GM12892 (cell line): ENCODE measurements at regions not wholly inside any gene's neighbourhood (a gene's known extent, or its start where the extent isn't known, plus 50 kb on each side); places are given as distances from the start of the nearest gene placed in this dataset.

Experiments
- DNase-seq: peaks from one replicate; pipeline ENCODE4 v3.0.0; 2011; ENCODE audit not compliant: insufficient read length
- FAIRE-seq: peaks from 2 replicates; lab custom pipeline; 2011; peaks lifted over from hg19 to GRCh38; lab: Jason Lieb, UNC
- POLR2A ChIP-seq: IDR thresholded peaks from 2 replicates; pipeline ENCODE4 v1.6.1; 2011; ENCODE audit warnings: low read depth, low read length, control low read depth
- POLR2AphosphoS5 ChIP-seq: IDR thresholded peaks from 2 replicates; pipeline ENCODE4 v1.6.1; 2011; ENCODE audit warnings: low read depth, low read length, control low read depth
- TAF1 ChIP-seq: IDR thresholded peaks from 2 replicates; pipeline ENCODE4 v1.6.1; 2011; ENCODE audit warnings: low read depth, mild to moderate bottlenecking, control low read depth, low read length, borderline replicate concordance

GRCh38 chr2:160721089-160722040 lies 227.8 kb upstream of the RBMS1 start:
- FAIRE-seq (no peak), DNase-seq (no peak)
- no peak for TF ChIP-seq TAF1
- no peak for TF ChIP-seq POLR2AphosphoS5
- TF ChIP-seq POLR2A = no peak

- TF ChIP-seq POLR2A (no peak), POLR2AphosphoS5 (no peak), TAF1 (no peak)
- FAIRE-seq (no peak), DNase-seq (no peak)
These were observed 232.4 kb upstream of the RBMS1 start for GRCh38 chr2:160726046-160726445.

GRCh38 chr2:160730296-160730995 lies 236.8 kb upstream of the RBMS1 start:
- FAIRE-seq = no peak
- no peak for DNase-seq
- no peak for TF ChIP-seq POLR2AphosphoS5
- no peak for TF ChIP-seq POLR2A
- no peak for TF ChIP-seq TAF1

GRCh38 chr2:160731415-160731814 lies 237.8 kb upstream of the RBMS1 start:
- FAIRE-seq (no peak), DNase-seq (no peak)
- TF ChIP-seq POLR2A = no peak
- TF ChIP-seq POLR2AphosphoS5 = no peak
- no peak for TF ChIP-seq TAF1

- FAIRE-seq = no peak
These were observed 238.2 kb upstream of the RBMS1 start for GRCh38 chr2:160731856-160732255.

GRCh38 chr2:160735696-160736095 lies 242.1 kb upstream of the RBMS1 start:
- TF ChIP-seq TAF1 (no peak), POLR2A (no peak), POLR2AphosphoS5 (no peak)
- no peak for FAIRE-seq
- DNase-seq = no peak

More at GRCh38 chr2:160731856-160732255, 238.2 kb upstream of the RBMS1 start:
- no peak for TF ChIP-seq POLR2A
- no peak for TF ChIP-seq POLR2AphosphoS5
- no peak for DNase-seq

GRCh38 chr2:160736148-160737028 lies 242.8 kb upstream of the RBMS1 start:
- no peak for TF ChIP-seq POLR2AphosphoS5
- no peak for TF ChIP-seq POLR2A
- no peak for TF ChIP-seq TAF1
- DNase-seq = no peak
- FAIRE-seq = no peak

GRCh38 chr2:160737247-160737646 lies 243.6 kb upstream of the RBMS1 start:
- FAIRE-seq (no peak), DNase-seq (no peak)
- TF ChIP-seq TAF1 = no peak
- no peak for TF ChIP-seq POLR2AphosphoS5
- no peak for TF ChIP-seq POLR2A

- TF ChIP-seq TAF1 = no peak
- TF ChIP-seq POLR2A = no peak
- TF ChIP-seq POLR2AphosphoS5 = no peak
- FAIRE-seq = no peak
- no peak for DNase-seq
These were observed 247.7 kb upstream of the RBMS1 start for GRCh38 chr2:160741271-160741670.

- DNase-seq (no peak), FAIRE-seq (no peak)
- TF ChIP-seq POLR2AphosphoS5 = no peak
- no peak for TF ChIP-seq TAF1
- TF ChIP-seq POLR2A = no peak
These were observed 248.2 kb upstream of the RBMS1 start for GRCh38 chr2:160741815-160742214.

GRCh38 chr2:160742667-160743066 lies 249.1 kb upstream of the RBMS1 start:
- FAIRE-seq = no peak
- no peak for DNase-seq

GRCh38 chr2:160747501-160748170 lies 254.0 kb upstream of the RBMS1 start:
- TF ChIP-seq POLR2A (no peak), TAF1 (no peak), POLR2AphosphoS5 (no peak)
- DNase-seq (no peak), FAIRE-seq (no peak)

More at GRCh38 chr2:160742667-160743066, 249.1 kb upstream of the RBMS1 start:
- no peak for TF ChIP-seq POLR2A
- TF ChIP-seq POLR2AphosphoS5 = no peak
- no peak for TF ChIP-seq TAF1
